H1 (cell line): ENCODE measurements at regions not wholly inside any gene's neighbourhood (a gene's known extent, or its start where the extent isn't known, plus 50 kb on each side); places are given as distances from the start of the nearest gene placed in this dataset.

ENCODE experiments used
- CTCF ChIA-PET: fragments of 300-600 bp; sonication (Branson Sonifier 250); formaldehyde crosslinking; loops from one replicate; lab custom pipeline; 2021; ENCODE audit not compliant: partially characterized antibody; lab: Charles Lee
- POLR2A ChIA-PET: fragments of 300-600 bp; sonication (Branson Sonifier 250); formaldehyde crosslinking; loops from one replicate; lab custom pipeline; 2021; ENCODE audit warnings: inconsistent platforms; ENCODE audit not compliant: partially characterized antibody; lab: Charles Lee
- DNase-seq, 2 experiments: peaks; one replicate each; pipeline versions ENCODE4 v3.0.0 to v3.0.0-alpha.2; 2010 to 2022; ENCODE audit warnings: low spot score in 2 of 2, low read depth in 1 of 2, mixed read lengths in 1 of 2
- FAIRE-seq: peaks from 2 replicates; lab custom pipeline; 2011; peaks lifted over from hg19 to GRCh38; lab: Jason Lieb, UNC
- H2AFZ ChIP-seq: 2 replicates; pipeline ENCODE4 v1.8.1; 2012; ENCODE audit warnings: low read length, inconsistent platforms
- H2AK5ac ChIP-seq: 2 replicates; pipeline ENCODE4 v1.6.1; 2013; ENCODE audit warnings: low read depth, low read length
- H2BK120ac ChIP-seq: replicated peaks from 2 replicates; pipeline ENCODE3; 2013; ENCODE audit warnings: low read depth, low read length, inconsistent platforms
- H2BK12ac ChIP-seq: 2 replicates; pipeline ENCODE4 v1.6.1; 2013; ENCODE audit warnings: low read depth, low read length
- H2BK15ac ChIP-seq: 2 replicates; pipeline ENCODE4 v1.6.1; 2013; ENCODE audit warnings: low read length
- H2BK20ac ChIP-seq: 2 replicates; pipeline ENCODE4 v1.6.1; 2013; ENCODE audit warnings: low read length
- H2BK5ac ChIP-seq: 2 replicates; pipeline ENCODE4 v1.6.1; 2013; ENCODE audit warnings: low read depth, low read length
- H3K14ac ChIP-seq: 2 replicates; pipeline ENCODE4 v1.6.1; 2013; ENCODE audit warnings: inconsistent platforms; ENCODE audit not compliant: insufficient read length
- H3K18ac ChIP-seq: 2 replicates; pipeline ENCODE4 v1.6.1; 2013; ENCODE audit warnings: low read length; ENCODE audit errors: extremely low read depth
- H3K23ac ChIP-seq: 2 replicates; pipeline ENCODE4 v1.6.1; 2013; ENCODE audit warnings: inconsistent platforms; ENCODE audit not compliant: insufficient read length
- H3K23me2 ChIP-seq: 2 replicates; pipeline ENCODE4 v1.6.1; 2013; ENCODE audit warnings: low read depth, low read length
- H3K27ac ChIP-seq: 2 replicates; pipeline ENCODE4 v1.6.1; 2011; ENCODE audit warnings: low read depth, low read length, inconsistent platforms
- H3K27me3 ChIP-seq, 4 experiments: replicated peaks in 1 of 4; 1 replicate in 1 of 4; 2 replicates in 3 of 4; pipeline versions ENCODE4 v1.6.1 to v1.8.1; 2011 to 2013; ENCODE audit warnings: low read length in 3 of 4, mild to moderate bottlenecking in 3 of 4, inconsistent platforms in 2 of 4, mixed read lengths in 2 of 4, moderate library complexity in 1 of 4; ENCODE audit not compliant: control insufficient read depth in 3 of 4, insufficient read depth in 3 of 4; ENCODE audit errors: extremely low read depth in 1 of 4
- H3K36me3 ChIP-seq, 4 experiments: 2 replicates each; pipeline versions ENCODE4 v1.6.1 to v1.8.1; 2011 to 2013; ENCODE audit warnings: mild to moderate bottlenecking in 4 of 4, low read length in 3 of 4, moderate library complexity in 2 of 4, control low read depth in 1 of 4, inconsistent platforms in 1 of 4; ENCODE audit not compliant: insufficient read depth in 4 of 4, control insufficient read depth in 2 of 4
- H3K4ac ChIP-seq: replicated peaks from 2 replicates; pipeline ENCODE3; 2013; ENCODE audit warnings: low read length, low read depth, mixed read lengths, inconsistent platforms; ENCODE audit not compliant: insufficient read length
- H3K4me1 ChIP-seq, 4 experiments: replicated peaks in 1 of 4; 1 replicate in 1 of 4; 2 replicates in 3 of 4; pipeline versions ENCODE4 v1.6.1 to v1.8.1; 2011 to 2013; ENCODE audit warnings: low read length in 3 of 4, inconsistent platforms in 2 of 4, mixed read lengths in 1 of 4; ENCODE audit not compliant: insufficient read depth in 4 of 4, control insufficient read depth in 3 of 4
- H3K4me2 ChIP-seq, 2 experiments: 2 replicates each; pipeline versions ENCODE4 v1.6.1 to v1.8.1; 2011 to 2013; ENCODE audit warnings: low read depth in 2 of 2, low read length in 2 of 2, control low read depth in 1 of 2, inconsistent platforms in 1 of 2, mild to moderate bottlenecking in 1 of 2; ENCODE audit not compliant: insufficient read depth in 1 of 2
- H3K4me3 ChIP-seq, 4 experiments: fragments of 200-600, 300-600 bp in 1 of 4; sonication (generic), shearing (Covaris generic), sonication (Bioruptor Twin) in 1 of 4; 2 replicates each; pipeline versions ENCODE4 v1.5.1 to v1.8.1; 2011 to 2016; ENCODE audit warnings: low read length in 4 of 4, low read depth in 3 of 4, control low read depth in 2 of 4, inconsistent platforms in 2 of 4, mild to moderate bottlenecking in 2 of 4, mixed read lengths in 1 of 4, moderate library complexity in 1 of 4; ENCODE audit not compliant: insufficient read depth in 2 of 4; ENCODE audit errors: extremely low read depth in 1 of 4
- H3K56ac ChIP-seq: replicated peaks from 2 replicates; pipeline ENCODE3; 2013; ENCODE audit warnings: low read depth, mild to moderate bottlenecking, mixed read lengths, low read length, inconsistent platforms; ENCODE audit not compliant: insufficient read length
- H3K79me1 ChIP-seq: 2 replicates; pipeline ENCODE4 v1.6.1; 2013; ENCODE audit warnings: low read depth, low read length, control low read depth
- H3K79me2 ChIP-seq, 2 experiments: 2 replicates each; pipeline versions ENCODE4 v1.6.1 to v1.8.1; 2012 to 2013; ENCODE audit warnings: low read length in 2 of 2, mild to moderate bottlenecking in 2 of 2, inconsistent platforms in 1 of 2; ENCODE audit not compliant: insufficient read depth in 2 of 2, control insufficient read depth in 1 of 2
- H3K9ac ChIP-seq, 4 experiments: replicated peaks in 1 of 4; 1 replicate in 1 of 4; 2 replicates in 3 of 4; pipeline versions ENCODE4 v1.6.1 to v1.8.1; 2011 to 2013; ENCODE audit warnings: low read depth in 3 of 4, low read length in 3 of 4, control low read depth in 2 of 4, mild to moderate bottlenecking in 2 of 4, moderate library complexity in 2 of 4, inconsistent platforms in 1 of 4; ENCODE audit errors: extremely low read depth in 1 of 4
- H3K9me3 ChIP-seq, 2 experiments: 2 replicates each; pipeline versions ENCODE4 v1.6.1 to v1.8.1; 2012 to 2013; ENCODE audit warnings: mild to moderate bottlenecking in 2 of 2, moderate library complexity in 2 of 2, control low read depth in 1 of 2, inconsistent platforms in 1 of 2, low read depth in 1 of 2, low read length in 1 of 2, mixed read lengths in 1 of 2; ENCODE audit not compliant: insufficient read depth in 2 of 2
- H4K20me1 ChIP-seq, 2 experiments: replicated peaks in 1 of 2; 2 replicates each; pipeline versions ENCODE3 to v1.8.1; 2011 to 2013; ENCODE audit warnings: inconsistent platforms in 2 of 2, low read length in 2 of 2, mild to moderate bottlenecking in 1 of 2; ENCODE audit not compliant: insufficient read depth in 2 of 2, control insufficient read depth in 1 of 2
- H4K5ac ChIP-seq: 2 replicates; pipeline ENCODE4 v1.6.1; 2013; ENCODE audit warnings: low read length, low read depth, mixed read lengths, inconsistent platforms; ENCODE audit not compliant: insufficient read length
- H4K8ac ChIP-seq: 2 replicates; pipeline ENCODE4 v1.8.0; 2013; ENCODE audit warnings: mild to moderate bottlenecking, moderate library complexity, low read length, inconsistent platforms; ENCODE audit not compliant: insufficient read depth; ENCODE audit errors: extremely low read depth
- H4K91ac ChIP-seq: replicated peaks from 2 replicates; pipeline ENCODE3; 2013; ENCODE audit warnings: low read length, mixed read lengths, inconsistent platforms; ENCODE audit not compliant: insufficient read length
- CTBP2 ChIP-seq: IDR thresholded peaks from 2 replicates; pipeline ENCODE4 v1.7.0; 2011; ENCODE audit warnings: borderline replicate concordance, mild to moderate bottlenecking, moderate library complexity, mixed read lengths, low read length; ENCODE audit not compliant: insufficient read depth, insufficient read length
- SIRT6 ChIP-seq: IDR thresholded peaks from one replicate; pipeline ENCODE4 v1.7.1; 2012; ENCODE audit warnings: low read length, inconsistent platforms
- YY1 ChIP-seq: IDR thresholded peaks from 2 replicates; pipeline ENCODE4 v1.6.1; 2011; ENCODE audit warnings: low read depth, mild to moderate bottlenecking, low read length
- WGBS, 2 experiments: shearing (Covaris generic) in 1 of 2; methylation state at CpG; one replicate each; pipeline versions ENCODE4 v1.1.6 to v1.1.7; 2013 to 2015; ENCODE audit warnings: low lambda C conversion rate in 2 of 2, mixed read lengths in 2 of 2, inconsistent platforms in 1 of 2, low coverage in 1 of 2, missing lambda C conversion rate in 1 of 2; ENCODE audit not compliant: insufficient replicate concordance in 2 of 2, insufficient coverage in 1 of 2, insufficient read length in 1 of 2; ENCODE audit errors: extremely low coverage in 1 of 2, missing lambda C conversion rate in 1 of 2; 5-methylcytosine and 5-hydroxymethylcytosine counted together

- no peak for FAIRE-seq
Observed at GRCh38 chr18:78145096-78145495, 834.5 kb upstream of the SALL3 start.

More at GRCh38 chr18:78145096-78145495, 834.5 kb upstream of the SALL3 start:
- H3K18ac ChIP-seq = no peak overlapping the region
- H3K36me3 ChIP-seq = no peaks in the 10 kb centered on the region
- no peaks in the 10 kb centered on the region for H3K27me3 ChIP-seq
- WGBS, 2 experiments = 98% methylated on average over 9 of the region's 9 CpGs; no CpG with 5 or more reads in 1 of the 2 experiments
- no peaks in the 10 kb centered on the region for H3K79me2 ChIP-seq
- H2BK15ac ChIP-seq = no peak overlapping the region
- no peak overlapping the region for H4K8ac ChIP-seq
- H3K4me3 ChIP-seq = no peak overlapping the region
- H3K27ac ChIP-seq = no peak overlapping the region
- H3K9ac ChIP-seq = no peak overlapping the region
- H4K91ac ChIP-seq = no peak overlapping the region
- DNase-seq = no peak
- H2BK5ac ChIP-seq = no peak overlapping the region
- H2BK20ac ChIP-seq = no peak overlapping the region
- no peak overlapping the region for H3K56ac ChIP-seq
- no peak overlapping the region for H3K4ac ChIP-seq
- TF ChIP-seq SIRT6 = no peak
- no peak for TF ChIP-seq YY1
- no peak for TF ChIP-seq CTBP2
- no peak overlapping the region for H3K23ac ChIP-seq
- H2AK5ac ChIP-seq = no peak overlapping the region
- H3K79me1 ChIP-seq = no peaks in the 10 kb centered on the region
- H3K9me3 ChIP-seq = no peaks in the 10 kb centered on the region
- ChIA-PET POLR2A (no interaction called here), CTCF (interaction anchor here (0.9 kb wide), 1 partner anchor 11 kb away, joined by 3 read pairs; no protein-coding TSS in a partner anchor)
- peaks cover 0 to 3% (median 0%) of the 10 kb centered on the region in 4 experiments; a peak in 2 of 7 replicates for H3K4me1 ChIP-seq
- no peaks in the 10 kb centered on the region for H4K20me1 ChIP-seq
- H3K23me2 ChIP-seq = no peaks in the 10 kb centered on the region
- H3K4me2 ChIP-seq = no peak overlapping the region
- H4K5ac ChIP-seq = no peak overlapping the region
- H2BK12ac ChIP-seq = no peak overlapping the region
- H2BK120ac ChIP-seq = no peak overlapping the region
- H2AFZ ChIP-seq = peak overlapping the region; percentile 51; the same call in 1 of the 2 replicates
- H3K14ac ChIP-seq = no peak overlapping the region
